ENCODE measurements at regions not wholly inside any gene's neighbourhood (a gene's known extent, or its start where the extent isn't known, plus 50 kb on each side); places are given as distances from the start of the nearest gene placed in this dataset.

- Mint-ChIP-seq H3K9me3 (peaks cover 0 to 9% (median 2%) of the 10 kb centered on the region in 7 donors), H3K27me3 (no peaks in the 10 kb centered on the region), H3K27ac (no peak overlapping the region), H3K4me3 (no peak overlapping the region), H3K4me1 (no peaks in the 10 kb centered on the region), H3K36me3 (no peaks in the 10 kb centered on the region)
- no peak for ATAC-seq (ENCODE audit: low read depth in 2 of 2)
- no peak for DNase-seq
Observed at GRCh38 chr9:11722957-11723356, 970.2 kb upstream of the TYRP1 start.

GRCh38 chr9:11726659-11727058 lies 966.5 kb upstream of the TYRP1 start:
- DNase-seq (no peak), ATAC-seq (ENCODE audit: low read depth in 2 of 2) (no peak)
- no peaks in the 10 kb centered on the region for H3K27me3 Mint-ChIP-seq
- no peaks in the 10 kb centered on the region for H3K36me3 Mint-ChIP-seq
- no peak overlapping the region for H3K4me3 Mint-ChIP-seq
- no peaks in the 10 kb centered on the region for H3K4me1 Mint-ChIP-seq
- H3K27ac Mint-ChIP-seq, result no peak overlapping the region
- peaks cover 0 to 8% (median 5%) of the 10 kb centered on the region in 7 donors for H3K9me3 Mint-ChIP-seq

DNA sequence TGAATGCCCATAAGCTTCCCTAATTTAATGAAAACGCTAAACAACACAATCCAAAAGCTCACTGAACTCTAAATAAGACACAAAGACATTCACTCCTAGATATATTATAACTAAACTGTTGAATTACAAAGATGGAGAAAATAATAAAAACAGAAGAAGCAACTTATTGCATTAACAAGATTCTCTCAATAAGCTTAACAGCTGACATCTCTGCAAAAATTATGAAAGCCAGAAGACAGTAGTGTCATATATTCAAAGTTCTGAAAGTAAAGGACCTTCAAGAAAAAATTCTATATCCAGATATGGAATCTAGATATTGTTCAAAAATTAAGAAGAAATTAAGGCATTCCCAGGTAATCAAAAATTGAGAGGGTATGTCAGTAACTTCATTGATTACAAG lies 957.8 kb upstream of the TYRP1 start:
- H3K27me3 Mint-ChIP-seq, result no peaks in the 10 kb centered on the region
- no peaks in the 10 kb centered on the region for H3K4me1 Mint-ChIP-seq
- peaks cover 0 to 18% (median 5%) of the 10 kb centered on the region in 7 donors for H3K9me3 Mint-ChIP-seq
- DNase-seq (no peak), ATAC-seq (ENCODE audit: low read depth in 2 of 2) (no peak)
- no peak overlapping the region for H3K27ac Mint-ChIP-seq
- H3K36me3 Mint-ChIP-seq, result no peaks in the 10 kb centered on the region
- no peak overlapping the region for H3K4me3 Mint-ChIP-seq

GRCh38 chr9:11742471-11742870 lies 950.7 kb upstream of the TYRP1 start:
- Mint-ChIP-seq H3K27me3 (no peaks in the 10 kb centered on the region), H3K4me3 (no peak overlapping the region), H3K36me3 (no peaks in the 10 kb centered on the region), H3K27ac (no peak overlapping the region), H3K4me1 (no peaks in the 10 kb centered on the region), H3K9me3 (peaks cover 0 to 5% (median 0%) of the 10 kb centered on the region in 7 donors)
- DNase-seq (no peak), ATAC-seq (ENCODE audit: low read depth in 2 of 2) (no peak)

- H3K27me3 Mint-ChIP-seq, result no peaks in the 10 kb centered on the region
- no peaks in the 10 kb centered on the region for H3K36me3 Mint-ChIP-seq
- peaks cover 0 to 5% (median 0%) of the 10 kb centered on the region in 7 donors for H3K9me3 Mint-ChIP-seq
- no peak for DNase-seq
- H3K4me3 Mint-ChIP-seq, result no peak overlapping the region
- H3K27ac Mint-ChIP-seq, result no peak overlapping the region
- H3K4me1 Mint-ChIP-seq, result no peaks in the 10 kb centered on the region
- ATAC-seq (ENCODE audit: low read depth in 2 of 2), result no peak
Observed at GRCh38 chr9:11743356-11743755, 949.8 kb upstream of the TYRP1 start.

- peaks cover 0 to 4% (median 0%) of the 10 kb centered on the region in 7 donors for H3K9me3 Mint-ChIP-seq
- no peak overlapping the region for H3K27ac Mint-ChIP-seq
- no peaks in the 10 kb centered on the region for H3K27me3 Mint-ChIP-seq
- H3K36me3 Mint-ChIP-seq, result no peaks in the 10 kb centered on the region
- DNase-seq, result no peak
- H3K4me3 Mint-ChIP-seq, result no peak overlapping the region
- ATAC-seq (ENCODE audit: low read depth in 2 of 2), result no peak
- no peaks in the 10 kb centered on the region for H3K4me1 Mint-ChIP-seq
Observed at GRCh38 chr9:11749396-11749795, 943.8 kb upstream of the TYRP1 start.

DNA sequence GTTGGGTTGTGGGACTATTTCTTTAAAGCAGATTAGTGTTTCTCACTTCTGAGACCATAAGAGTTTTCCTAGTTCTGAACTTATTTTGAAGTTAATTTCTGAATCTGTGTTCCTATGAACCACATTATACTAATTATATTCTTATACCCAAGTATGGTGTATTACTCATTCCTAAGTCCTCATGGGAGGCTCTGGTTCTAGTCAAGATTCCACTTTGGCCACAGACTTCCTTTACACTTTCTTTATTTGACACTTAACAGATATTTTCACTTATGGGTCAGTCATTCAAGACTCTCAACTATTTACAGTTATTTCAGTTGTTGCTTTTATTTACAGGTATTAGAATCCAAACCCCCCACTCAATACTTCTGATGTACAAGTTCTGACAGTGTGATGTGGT lies 937.2 kb upstream of the TYRP1 start:
- no peak for DNase-seq
- no peaks in the 10 kb centered on the region for H3K4me1 Mint-ChIP-seq
- no peak overlapping the region for H3K4me3 Mint-ChIP-seq
- ATAC-seq (ENCODE audit: low read depth in 2 of 2), result no peak
- H3K27ac Mint-ChIP-seq, result no peak overlapping the region
- no peaks in the 10 kb centered on the region for H3K27me3 Mint-ChIP-seq
- H3K36me3 Mint-ChIP-seq, result no peaks in the 10 kb centered on the region
- H3K9me3 Mint-ChIP-seq, result peaks cover 0 to 5% (median 0%) of the 10 kb centered on the region in 7 donors

GRCh38 chr9:11757408-11757807 lies 935.8 kb upstream of the TYRP1 start:
- no peak for ATAC-seq (ENCODE audit: low read depth in 2 of 2)
- no peak for DNase-seq
- Mint-ChIP-seq H3K27ac (no peak overlapping the region), H3K9me3 (peaks cover 0 to 5% (median 0%) of the 10 kb centered on the region in 7 donors), H3K36me3 (no peaks in the 10 kb centered on the region), H3K4me3 (no peak overlapping the region), H3K4me1 (no peaks in the 10 kb centered on the region), H3K27me3 (no peaks in the 10 kb centered on the region)

- Mint-ChIP-seq H3K9me3 (peaks cover 0 to 5% (median 0%) of the 10 kb centered on the region in 7 donors), H3K4me3 (no peak overlapping the region), H3K4me1 (no peaks in the 10 kb centered on the region), H3K27me3 (no peaks in the 10 kb centered on the region), H3K27ac (no peak overlapping the region), H3K36me3 (no peaks in the 10 kb centered on the region)
- no peak for ATAC-seq (ENCODE audit: low read depth in 2 of 2)
- no peak for DNase-seq
Observed at GRCh38 chr9:11758016-11758415, 935.2 kb upstream of the TYRP1 start.

GRCh38 chr9:11779971-11780370 lies 913.2 kb upstream of the TYRP1 start:
- Mint-ChIP-seq H3K9me3 (peaks cover 0 to 7% (median 2%) of the 10 kb centered on the region in 7 donors), H3K27me3 (no peaks in the 10 kb centered on the region), H3K4me3 (no peak overlapping the region), H3K36me3 (no peaks in the 10 kb centered on the region), H3K4me1 (no peaks in the 10 kb centered on the region), H3K27ac (no peak overlapping the region)
- DNase-seq, result no peak
- ATAC-seq (ENCODE audit: low read depth in 2 of 2), result no peak

DNA sequence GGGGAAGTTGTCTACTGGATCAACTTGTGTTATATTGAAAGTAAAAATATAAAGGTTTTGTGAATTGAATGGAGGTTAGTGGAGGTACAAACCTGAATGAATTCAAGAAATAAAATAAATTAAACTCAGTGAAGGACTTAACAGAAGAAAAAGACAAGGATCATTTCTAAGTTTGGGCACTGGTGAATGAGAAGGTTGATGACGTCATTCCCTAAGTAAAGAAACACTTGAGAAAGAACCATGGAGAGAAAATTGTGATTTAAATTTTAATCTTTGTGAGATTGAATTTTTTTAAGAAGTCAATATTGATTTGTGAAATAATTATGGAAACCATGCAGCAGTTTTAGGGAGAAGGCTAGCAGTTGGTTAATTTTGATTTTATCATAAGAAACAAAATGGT lies 900.3 kb upstream of the TYRP1 start:
- H3K27me3 Mint-ChIP-seq, result no peaks in the 10 kb centered on the region
- no peaks in the 10 kb centered on the region for H3K4me1 Mint-ChIP-seq
- DNase-seq (no peak), ATAC-seq (ENCODE audit: low read depth in 2 of 2) (no peak)
- H3K36me3 Mint-ChIP-seq, result no peaks in the 10 kb centered on the region
- H3K27ac Mint-ChIP-seq, result no peak overlapping the region
- no peak overlapping the region for H3K4me3 Mint-ChIP-seq
- peaks cover 0 to 12% (median 3%) of the 10 kb centered on the region in 7 donors for H3K9me3 Mint-ChIP-seq

- Mint-ChIP-seq H3K4me3 (no peak overlapping the region), H3K9me3 (peaks cover 0 to 12% (median 3%) of the 10 kb centered on the region in 7 donors), H3K4me1 (no peaks in the 10 kb centered on the region), H3K36me3 (no peaks in the 10 kb centered on the region), H3K27me3 (no peaks in the 10 kb centered on the region), H3K27ac (no peak overlapping the region)
- no peak for ATAC-seq (ENCODE audit: low read depth in 2 of 2)
- no peak for DNase-seq
Observed at GRCh38 chr9:11794984-11795383, 898.2 kb upstream of the TYRP1 start.

DNA sequence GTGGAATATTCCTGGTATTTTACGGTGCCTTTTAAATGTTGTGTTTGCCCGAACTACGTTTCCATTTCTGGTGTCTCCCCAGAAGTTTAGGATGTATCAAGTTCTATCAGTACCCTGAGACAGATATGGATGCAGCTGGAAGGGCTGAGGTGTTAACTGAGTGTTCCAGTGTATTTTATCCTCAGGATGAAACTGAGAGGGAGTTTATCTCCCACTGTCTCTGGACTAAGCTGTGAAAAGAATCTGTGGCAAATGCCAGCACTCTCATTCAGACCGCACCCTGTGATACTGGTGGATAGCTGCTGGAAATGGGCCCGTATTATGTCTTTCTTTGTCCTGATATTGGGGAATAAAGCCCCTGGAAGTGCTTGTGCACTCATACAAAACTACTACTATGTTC lies 887.2 kb upstream of the TYRP1 start:
- Mint-ChIP-seq H3K36me3 (no peaks in the 10 kb centered on the region), H3K4me3 (no peak overlapping the region), H3K27me3 (no peaks in the 10 kb centered on the region), H3K4me1 (no peaks in the 10 kb centered on the region), H3K9me3 (peaks cover 0 to 24% (median 6%) of the 10 kb centered on the region in 7 donors), H3K27ac (no peak overlapping the region)
- ATAC-seq (ENCODE audit: low read depth in 2 of 2) (no peak), DNase-seq (no peak)

DNA sequence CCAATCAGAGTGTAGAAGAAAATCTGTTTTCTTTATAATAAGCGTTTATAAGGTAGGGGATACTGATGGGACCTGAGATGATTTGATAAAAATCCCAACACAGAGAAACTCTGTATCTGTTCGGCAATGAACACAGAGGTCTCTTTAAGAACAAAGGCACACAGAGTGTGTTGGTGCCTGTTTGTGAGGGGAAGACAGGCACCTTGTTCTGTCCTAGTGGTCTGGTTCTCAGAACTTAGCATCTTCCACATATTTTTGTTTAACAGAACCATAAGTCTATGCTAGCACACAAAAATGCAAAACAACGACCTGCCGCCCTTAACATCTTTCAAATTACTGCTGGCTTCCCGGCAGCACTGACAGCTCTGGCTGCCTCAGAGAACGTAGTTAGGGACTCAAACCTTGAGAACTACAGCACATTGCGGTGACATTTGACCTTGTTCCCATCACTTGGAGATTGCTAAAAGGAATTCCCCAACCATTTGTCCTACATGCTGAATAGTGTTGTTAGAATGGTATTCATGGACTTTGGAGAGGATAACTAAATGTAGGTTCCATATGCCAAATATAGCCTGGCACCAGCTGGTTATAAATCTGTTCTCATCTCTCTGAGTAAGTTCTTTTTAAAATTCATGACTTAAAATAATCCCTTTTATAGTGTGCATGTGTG lies 871.7 kb upstream of the TYRP1 start:
- H3K4me1 Mint-ChIP-seq, result no peaks in the 10 kb centered on the region
- no peak overlapping the region for H3K27ac Mint-ChIP-seq
- H3K27me3 Mint-ChIP-seq, result no peaks in the 10 kb centered on the region
- no peak for DNase-seq
- H3K36me3 Mint-ChIP-seq, result no peaks in the 10 kb centered on the region
- no peak for ATAC-seq (ENCODE audit: low read depth in 2 of 2)
- no peak overlapping the region for H3K4me3 Mint-ChIP-seq
- H3K9me3 Mint-ChIP-seq, result no peaks in the 10 kb centered on the region

- no peak for DNase-seq
- no peak overlapping the region for H3K27ac Mint-ChIP-seq
- H3K4me3 Mint-ChIP-seq, result no peak overlapping the region
- no peaks in the 10 kb centered on the region for H3K36me3 Mint-ChIP-seq
- H3K27me3 Mint-ChIP-seq, result no peaks in the 10 kb centered on the region
- no peaks in the 10 kb centered on the region for H3K4me1 Mint-ChIP-seq
- ATAC-seq (ENCODE audit: low read depth in 2 of 2), result no peak
- peaks cover 0 to 3% (median 0%) of the 10 kb centered on the region in 7 donors for H3K9me3 Mint-ChIP-seq
Observed at GRCh38 chr9:11828201-11828600, 865.0 kb upstream of the TYRP1 start.

Measured in naive B cell (primary cell).